Gastrocnemius medialis (tissue), 4 donors: ENCODE measurements at regions not wholly inside any gene's neighbourhood (a gene's known extent, or its start where the extent isn't known, plus 50 kb on each side); places are given as distances from the start of the nearest gene placed in this dataset.

Experiments used
- CTCF ChIP-seq, 5 experiments: fragments of 450-650 bp in 3 of 5; fragments of 200-600 bp in 2 of 5; sonication (generic) in 2 of 5; IDR thresholded peaks in 4 of 5; conservative IDR thresholded peaks in 1 of 5; 1 replicate in 4 of 5; 2 replicates in 1 of 5; pipeline ENCODE4 v1.5.1; 2016 to 2019; ENCODE audit warnings: antibody characterized with exemption in 5 of 5, mild to moderate bottlenecking in 3 of 5, moderate library complexity in 3 of 5
- POLR2A ChIP-seq, 2 donors: fragments of 450-650 bp; IDR thresholded peaks; one replicate each; pipeline ENCODE4 v1.6.1; 2017; ENCODE audit warnings: antibody characterized with exemption in 2 of 2, mild to moderate bottlenecking in 2 of 2, moderate library complexity in 2 of 2

- no peak for TF ChIP-seq POLR2A (IDR thresholded peaks at IDR 0.05)
- TF ChIP-seq CTCF (IDR thresholded peaks at IDR 0.05 in 4 of 5, conservative IDR thresholded peaks at IDR 0.05 in 1 of 5) = no peak
Observed at GRCh38 chr7:41053820-41054219, 649.1 kb downstream of the INHBA start.
